Endothelial cell of hepatic sinusoid (primary cell): ENCODE measurements at regions not wholly inside any gene's neighbourhood (a gene's known extent, or its start where the extent isn't known, plus 50 kb on each side); places are given as distances from the start of the nearest gene placed in this dataset.

Experiments
- in situ Hi-C: cut with HindIII; loops from 2 replicates; pipeline ENCODE4 v1.10.0; 2017; ENCODE audit warnings: low sequenced_read_pairs

- in situ Hi-C loops, result loop anchor here (5.0 kb wide), 3 partner anchors 45 to 90 kb away; no protein-coding TSS in a partner anchor
These were observed 103.3 kb upstream of the NLRP1 start for GRCh38 chr17:5687646-5688045.

GRCh38 chr17:5693821-5694220, 109.5 kb upstream of the NLRP1 start:
- in situ Hi-C loops, result no loop called here

GRCh38 chr17:5694551-5694950, 110.2 kb upstream of the NLRP1 start:
- in situ Hi-C loops, result no loop called here

GRCh38 chr17:5695480-5695879, 111.2 kb upstream of the NLRP1 start:
- in situ Hi-C loops, result no loop called here

- in situ Hi-C loops, result no loop called here
These were observed 114.7 kb upstream of the NLRP1 start for GRCh38 chr17:5698959-5699358.

GRCh38 chr17:5699814-5700213, 115.5 kb upstream of the NLRP1 start:
- in situ Hi-C loops, result no loop called here

GRCh38 chr17:5700745-5701144, 116.4 kb upstream of the NLRP1 start:
- in situ Hi-C loops, result no loop called here

GRCh38 chr17:5701381-5701780, 117.1 kb upstream of the NLRP1 start:
- in situ Hi-C loops, result no loop called here

- in situ Hi-C loops, result no loop called here
These were observed 118.7 kb upstream of the NLRP1 start for GRCh38 chr17:5702951-5703510.

- in situ Hi-C loops, result no loop called here
These were observed 119.4 kb upstream of the NLRP1 start for GRCh38 chr17:5703736-5704135.

GRCh38 chr17:5705081-5705875, 121.0 kb upstream of the NLRP1 start:
- in situ Hi-C loops, result no loop called here

GRCh38 chr17:5705876-5706576, 121.7 kb upstream of the NLRP1 start:
- in situ Hi-C loops, result no loop called here

- in situ Hi-C loops, result no loop called here
These were observed 122.4 kb upstream of the NLRP1 start for GRCh38 chr17:5706577-5707210.

- in situ Hi-C loops, result no loop called here
These were observed 123.2 kb upstream of the NLRP1 start for GRCh38 chr17:5707482-5707881.

- in situ Hi-C loops, result no loop called here
These were observed 124.0 kb upstream of the NLRP1 start for GRCh38 chr17:5708344-5708743.

GRCh38 chr17:5711344-5711743, 127.0 kb upstream of the NLRP1 start:
- in situ Hi-C loops, result no loop called here

- in situ Hi-C loops, result no loop called here
These were observed 130.7 kb upstream of the NLRP1 start for GRCh38 chr17:5714993-5715392.

- in situ Hi-C loops, result no loop called here
These were observed 131.2 kb upstream of the NLRP1 start for GRCh38 chr17:5715478-5715877.

- in situ Hi-C loops, result no loop called here
These were observed 134.4 kb upstream of the NLRP1 start for GRCh38 chr17:5718726-5719125.

GRCh38 chr17:5719976-5720375, 135.7 kb upstream of the NLRP1 start:
- in situ Hi-C loops, result no loop called here

GRCh38 chr17:5730373-5730772, 146.1 kb upstream of the NLRP1 start:
- in situ Hi-C loops, result no loop called here

GRCh38 chr17:5740937-5741336, 156.6 kb upstream of the NLRP1 start:
- in situ Hi-C loops, result no loop called here
